A673 (cell line): ENCODE measurements at regions not wholly inside any gene's neighbourhood (a gene's known extent, or its start where the extent isn't known, plus 50 kb on each side); places are given as distances from the start of the nearest gene placed in this dataset.
"Not testable (repeated sequence)": the region's sequence is repeated elsewhere in the genome, so short reads cannot be mapped to it uniquely, and the experiment has no call there.

Experiments used
- BruUV-seq: library from RNA; stranded (reverse); fragments of 400-500 nt; replicated peaks from 2 replicates; lab custom pipeline; 2021; lab: Mats Ljungman, UMichigan
- CTCF ChIA-PET: fragments of 300-600 bp; sonication (Branson Sonifier 250); formaldehyde crosslinking; loops from one replicate; lab custom pipeline; 2022; ENCODE audit warnings: antibody characterized with exemption; lab: Charles Lee
- POLR2A ChIA-PET: fragments of 300-600 bp; sonication (Branson Sonifier 250); formaldehyde crosslinking; loops from one replicate; lab custom pipeline; 2022; ENCODE audit warnings: antibody characterized with exemption; ENCODE audit not compliant: low non-redundant PET; lab: Charles Lee
- DNase-seq: peaks from one replicate; pipeline ENCODE4 v3.0.0-alpha.2; 2015; ENCODE audit warnings: low spot score
- H3K27ac ChIP-seq: fragments of 200-600 bp; sonication (generic); 2 replicates; pipeline ENCODE4 v1.5.1; 2016; ENCODE audit warnings: mixed run types, low read depth, mild to moderate bottlenecking, mixed read lengths, antibody characterized with exemption, low read length; ENCODE audit not compliant: poor library complexity, severe bottlenecking
- H3K27me3 ChIP-seq: fragments of 200-600 bp; sonication (generic); replicated peaks from 2 replicates; pipeline ENCODE4 v1.6.1; 2017; ENCODE audit warnings: mixed run types, low read depth, mild to moderate bottlenecking, mixed read lengths, antibody characterized with exemption, low read length; ENCODE audit not compliant: insufficient read depth, poor library complexity
- H3K36me3 ChIP-seq: fragments of 200-600 bp; sonication (generic); 2 replicates; pipeline ENCODE4 v1.6.1; 2016; ENCODE audit warnings: mixed run types, mild to moderate bottlenecking, mixed read lengths, antibody characterized with exemption, low read length; ENCODE audit not compliant: insufficient read depth, poor library complexity, severe bottlenecking
- H3K4me1 ChIP-seq: fragments of 200-600 bp; sonication (generic); 2 replicates; pipeline ENCODE4 v1.6.1; 2017; ENCODE audit warnings: mixed run types, mild to moderate bottlenecking, mixed read lengths, antibody characterized with exemption, low read length; ENCODE audit not compliant: insufficient read depth, poor library complexity, severe bottlenecking
- H3K4me3 ChIP-seq: fragments of 200-600 bp; sonication (generic); 2 replicates; pipeline ENCODE4 v1.5.1; 2016; ENCODE audit warnings: low read depth, mixed run types, mild to moderate bottlenecking, mixed read lengths, low read length; ENCODE audit not compliant: poor library complexity, severe bottlenecking
- H3K9me3 ChIP-seq: fragments of 200-600 bp; sonication (generic); 2 replicates; pipeline ENCODE4 v1.6.1; 2016; ENCODE audit warnings: mixed run types, low read depth, mild to moderate bottlenecking, mixed read lengths, antibody characterized with exemption, low read length; ENCODE audit not compliant: poor library complexity, severe bottlenecking
- intact Hi-C: fragments of 100-400 bp; cut with micrococcal nuclease; formaldehyde crosslinking; loops from one replicate; pipeline ENCODE4 v1.10.0; 2022; ENCODE audit not compliant: unreplicated experiment

DNA sequence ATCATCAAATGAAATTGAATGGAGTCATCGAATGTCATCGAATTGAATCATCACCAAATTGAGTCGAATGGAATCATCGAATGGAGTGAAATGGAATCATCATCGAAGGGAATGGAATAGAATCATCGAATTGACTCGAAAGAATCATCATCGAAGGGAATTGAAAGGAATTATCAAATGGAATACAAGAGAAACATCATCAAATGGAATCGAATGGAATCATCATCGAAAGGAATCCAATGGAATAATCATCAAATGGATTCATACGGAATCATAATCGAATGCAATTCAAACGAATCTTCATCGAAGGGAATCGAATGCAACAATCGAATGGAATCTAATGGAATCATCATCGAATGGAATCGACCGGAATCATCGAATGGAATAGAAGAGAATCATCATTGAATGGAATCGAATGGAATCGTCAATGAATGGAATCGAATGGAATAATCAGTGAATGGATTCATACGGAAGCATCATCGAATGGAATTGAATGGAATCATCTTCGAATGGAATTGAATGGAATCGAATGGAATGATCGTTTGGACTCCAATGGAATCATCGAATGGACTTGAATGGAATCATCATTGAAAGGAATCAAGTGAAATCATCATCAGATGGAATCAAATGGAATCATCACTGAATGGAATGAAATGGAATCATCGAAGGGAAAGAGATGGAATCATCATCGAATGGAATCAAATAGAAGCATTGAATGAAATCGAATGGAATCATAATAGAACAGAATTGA is 238.2 kb downstream of the SHCBP1 start:
- CTCF ChIA-PET, BruUV-seq, intact Hi-C loops, H3K4me1 ChIP-seq, H3K27ac ChIP-seq, H3K36me3 ChIP-seq, H3K27me3 ChIP-seq, POLR2A ChIA-PET, H3K4me3 ChIP-seq: not testable (repeated sequence)
- H3K9me3 ChIP-seq, result peaks cover 23% of the 10 kb centered on the region
- peak; percentile 30 for DNase-seq

DNA sequence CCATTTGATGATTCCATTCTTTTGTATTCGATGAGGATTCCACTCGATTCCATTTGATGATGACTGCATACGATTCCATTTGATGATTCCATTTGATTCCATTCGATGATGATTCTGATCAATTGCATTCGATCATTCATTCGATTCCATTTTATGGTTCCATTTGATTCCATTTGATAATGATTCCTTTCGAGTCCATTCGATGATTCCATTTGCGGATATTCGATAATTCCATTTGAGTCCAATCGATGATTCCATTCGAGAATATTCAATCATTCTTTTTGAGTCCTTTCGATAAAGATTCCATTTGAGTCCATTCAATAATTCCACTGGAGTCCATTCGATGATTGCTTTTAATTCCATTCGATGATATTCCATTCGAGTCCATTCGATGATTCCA is 239.1 kb downstream of the SHCBP1 start:
- H3K4me1 ChIP-seq, H3K4me3 ChIP-seq, intact Hi-C loops, DNase-seq, H3K27ac ChIP-seq, BruUV-seq, H3K36me3 ChIP-seq, CTCF ChIA-PET, POLR2A ChIA-PET, H3K27me3 ChIP-seq: not testable (repeated sequence)
- H3K9me3 ChIP-seq, result peaks cover 19% of the 10 kb centered on the region

DNA sequence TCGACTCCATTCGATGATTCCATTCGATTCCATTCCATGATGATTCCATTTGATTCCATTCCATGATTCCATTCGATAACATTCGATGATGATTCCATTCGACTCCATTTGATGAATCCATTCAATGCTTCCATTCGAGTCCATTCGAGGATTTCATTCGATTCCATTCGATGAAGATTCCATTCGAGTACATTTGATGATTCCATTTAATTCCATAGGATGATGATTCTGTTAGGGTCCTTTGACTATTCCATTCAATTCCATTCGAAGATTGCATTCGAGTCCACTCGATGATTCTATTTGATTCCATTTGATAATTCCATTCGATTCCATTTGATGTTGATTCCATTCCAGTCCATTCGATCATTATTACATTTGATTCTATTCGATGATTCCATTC is 239.8 kb downstream of the SHCBP1 start:
- H3K36me3 ChIP-seq, H3K27ac ChIP-seq, BruUV-seq, POLR2A ChIA-PET, H3K27me3 ChIP-seq, intact Hi-C loops, H3K4me1 ChIP-seq, H3K4me3 ChIP-seq, CTCF ChIA-PET: not testable (repeated sequence)
- H3K9me3 ChIP-seq, result peaks cover 19% of the 10 kb centered on the region
- DNase-seq, result peak; percentile 3
